GOT3 (cell line): ENCODE measurements at regions not wholly inside any gene's neighbourhood (a gene's known extent, or its start where the extent isn't known, plus 50 kb on each side); places are given as distances from the start of the nearest gene placed in this dataset.

Source experiments
- DNase-seq: peaks from one replicate; lab custom pipeline; 2025; ENCODE audit warnings: mixed read lengths; lab: John Stamatoyannopoulos, UW

DNA sequence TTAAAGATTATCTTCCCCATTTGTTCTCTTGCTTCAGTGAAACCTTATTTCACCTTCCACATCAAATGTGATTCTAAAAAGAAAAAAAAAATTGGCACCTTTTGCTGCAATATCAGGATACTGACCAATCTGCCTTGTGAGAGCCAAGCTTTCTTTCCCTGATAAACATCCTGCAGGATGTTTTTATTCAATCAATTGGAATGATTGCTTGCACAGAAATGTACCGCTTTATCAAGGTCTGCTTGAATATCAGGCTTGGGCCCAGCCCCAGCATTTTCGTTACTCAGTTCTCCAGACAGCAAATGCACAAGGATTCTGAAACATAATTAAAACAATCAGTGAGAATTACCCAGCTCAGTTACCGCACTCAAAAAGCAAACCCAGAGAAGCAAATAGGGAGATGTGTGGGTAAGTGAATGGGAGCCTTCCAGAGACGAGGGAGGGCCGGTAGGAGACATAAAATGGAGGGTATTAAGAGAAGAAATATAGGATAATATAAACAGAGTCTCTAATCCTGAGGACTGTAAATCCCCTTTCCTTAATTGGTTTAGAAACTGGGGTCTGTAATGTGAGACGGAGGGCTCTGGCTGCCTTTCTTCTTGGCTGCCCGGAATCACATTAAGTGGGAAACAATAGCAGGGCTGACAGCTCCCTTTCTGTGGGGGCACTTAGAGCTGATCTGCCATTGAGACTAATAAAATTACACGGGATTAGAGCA, 291.8 kb downstream of the ICOS start:
- DNase-seq, result no peak

DNA sequence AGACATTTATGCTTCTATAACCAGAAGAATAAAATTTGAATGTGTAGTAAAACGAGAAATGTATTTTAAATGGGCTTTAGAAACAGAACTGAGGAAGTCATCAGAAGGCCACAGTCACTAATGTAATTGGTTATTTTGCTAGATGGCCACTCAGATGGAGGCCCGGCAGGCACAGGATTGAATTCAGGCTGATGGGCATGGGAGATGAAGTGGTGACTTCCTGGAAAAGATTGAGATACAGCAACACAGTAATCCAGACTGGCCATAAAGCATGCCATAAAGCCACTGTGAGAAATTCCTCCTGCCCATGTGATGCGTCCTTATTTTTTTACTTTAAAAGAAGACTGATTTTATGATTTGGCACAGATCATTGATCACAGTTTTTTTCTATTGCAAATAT, 297.7 kb downstream of the ICOS start:
- no peak for DNase-seq

DNA sequence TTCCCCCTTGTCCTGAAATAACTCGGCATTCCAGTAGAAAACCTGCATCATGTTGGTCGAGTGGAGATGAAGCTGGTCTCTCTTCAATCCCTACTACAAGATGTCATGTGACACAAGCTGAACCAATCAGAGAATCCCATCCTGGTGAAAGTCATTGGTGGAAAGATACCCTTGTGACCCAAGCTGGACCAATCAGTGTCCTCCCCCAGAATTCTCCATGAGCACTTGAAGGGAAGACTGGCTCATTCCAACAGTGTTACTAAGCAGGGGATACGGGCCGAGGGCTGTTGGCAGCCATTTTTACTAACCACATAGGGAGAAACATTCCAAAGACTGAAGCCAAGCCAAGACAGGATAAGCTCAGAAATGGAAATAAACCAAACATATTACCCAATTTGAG, 298.3 kb downstream of the ICOS start:
- DNase-seq, result no peak

DNA sequence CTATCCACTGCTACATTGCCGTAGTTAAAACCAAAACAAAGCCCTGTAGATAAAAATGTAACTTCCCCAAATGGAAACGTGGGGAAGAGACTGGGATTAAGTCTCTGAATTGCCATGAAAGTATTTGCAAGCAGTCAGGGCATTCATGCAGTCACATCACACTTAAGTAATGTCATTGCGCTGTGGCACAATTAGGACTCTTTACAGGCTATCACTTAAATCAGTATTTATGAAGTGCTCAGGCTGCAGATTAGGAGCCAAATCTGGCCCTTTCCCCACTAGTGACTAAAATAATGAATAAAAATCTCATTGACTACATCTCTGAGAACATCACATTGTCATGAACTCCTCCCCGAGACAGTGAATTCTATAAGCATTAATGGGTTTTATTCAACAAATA, 300.9 kb downstream of the ICOS start:
- DNase-seq, result no peak

DNA sequence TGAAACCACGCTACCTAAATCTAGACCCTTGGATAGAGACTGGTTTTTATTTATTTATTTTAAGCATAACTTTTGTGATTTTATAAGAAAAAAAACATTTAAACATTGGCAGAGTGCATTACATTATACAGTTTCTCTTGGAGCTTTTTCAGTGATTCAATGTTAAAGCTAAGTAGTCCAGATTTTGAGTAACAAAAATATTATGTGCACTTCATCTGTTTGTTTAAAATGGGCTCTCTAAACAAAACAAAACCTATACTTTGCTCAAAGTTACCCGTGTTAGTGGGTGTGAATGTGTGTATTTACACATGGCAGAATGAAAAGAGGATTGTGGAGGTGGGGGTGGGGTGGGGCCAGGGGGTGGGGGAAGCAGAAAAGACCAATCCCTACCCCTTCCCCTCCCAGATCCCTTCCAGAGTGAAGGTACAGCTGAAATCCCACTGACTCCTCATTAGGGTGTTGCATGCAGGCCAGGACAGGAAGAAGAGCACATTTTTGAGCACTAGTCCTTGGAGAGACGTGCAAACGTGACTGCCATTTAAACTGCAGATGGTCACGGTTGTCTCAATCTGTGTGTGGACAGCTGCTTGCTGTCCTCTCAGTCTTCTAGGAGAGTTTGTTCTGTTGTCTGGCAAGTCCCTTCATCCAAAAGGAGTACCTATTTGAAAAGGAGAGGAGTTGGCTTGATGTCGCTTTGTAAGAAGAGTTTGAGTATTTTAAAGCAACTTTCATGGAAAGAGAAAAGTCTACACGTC, 303.0 kb downstream of the ICOS start:
- no peak for DNase-seq

DNA sequence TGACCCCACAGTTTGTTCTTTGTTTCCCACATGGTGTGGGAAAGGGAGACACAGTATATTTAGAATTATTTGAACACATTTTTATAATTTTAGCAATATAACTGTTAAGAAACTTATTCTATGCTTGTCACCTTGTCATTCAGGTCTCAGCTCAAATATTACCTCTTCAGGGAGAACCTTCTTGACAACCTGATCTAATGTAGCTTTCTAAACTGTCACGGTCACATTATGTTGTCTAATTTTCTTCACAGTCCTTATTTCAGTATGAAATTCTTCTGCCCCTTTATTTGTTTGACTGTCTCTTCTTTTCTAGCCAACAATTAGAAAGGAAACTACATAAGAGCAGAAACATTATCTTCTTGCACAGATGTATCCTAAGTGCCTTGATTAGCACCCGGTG, 304.3 kb upstream of the PARD3B start:
- DNase-seq, result no peak

DNA sequence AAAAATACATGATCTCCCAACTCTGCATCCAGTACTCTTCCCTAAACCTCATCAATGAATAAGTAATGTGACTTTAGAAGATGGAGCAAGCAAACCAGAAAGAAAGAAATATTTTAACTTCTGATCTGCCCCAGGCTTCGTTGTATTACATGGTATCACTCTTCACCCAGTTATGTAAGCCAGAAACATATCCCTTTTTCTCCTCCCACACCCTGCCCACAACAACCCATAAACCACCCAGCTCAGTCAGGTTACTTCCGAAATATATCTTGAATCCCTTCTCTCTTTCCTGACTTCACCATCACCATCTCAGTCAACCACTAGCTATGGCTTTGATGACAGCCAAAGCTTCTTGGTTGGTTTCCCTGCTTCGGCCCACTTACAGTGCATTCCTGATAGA, 295.8 kb upstream of the PARD3B start:
- DNase-seq, result no peak

DNA sequence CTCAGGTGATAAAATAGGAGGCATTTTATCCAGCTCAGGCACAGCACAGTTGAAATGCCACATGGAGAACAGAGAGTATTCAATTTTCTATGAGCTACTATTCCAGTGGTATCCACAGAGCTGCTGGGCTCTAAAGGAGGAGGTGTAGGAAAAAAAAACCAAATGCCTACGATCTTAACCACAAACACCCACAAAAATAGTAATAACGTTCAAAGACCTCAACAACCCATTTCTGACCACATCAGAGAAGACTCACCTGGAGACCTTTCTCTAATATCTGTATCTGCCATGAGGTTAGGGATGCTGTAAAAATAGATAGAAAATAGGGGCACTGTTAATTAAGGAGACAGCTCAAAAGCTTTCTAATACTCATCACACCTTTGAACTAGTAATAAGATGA, 294.6 kb upstream of the PARD3B start:
- no peak for DNase-seq

DNA sequence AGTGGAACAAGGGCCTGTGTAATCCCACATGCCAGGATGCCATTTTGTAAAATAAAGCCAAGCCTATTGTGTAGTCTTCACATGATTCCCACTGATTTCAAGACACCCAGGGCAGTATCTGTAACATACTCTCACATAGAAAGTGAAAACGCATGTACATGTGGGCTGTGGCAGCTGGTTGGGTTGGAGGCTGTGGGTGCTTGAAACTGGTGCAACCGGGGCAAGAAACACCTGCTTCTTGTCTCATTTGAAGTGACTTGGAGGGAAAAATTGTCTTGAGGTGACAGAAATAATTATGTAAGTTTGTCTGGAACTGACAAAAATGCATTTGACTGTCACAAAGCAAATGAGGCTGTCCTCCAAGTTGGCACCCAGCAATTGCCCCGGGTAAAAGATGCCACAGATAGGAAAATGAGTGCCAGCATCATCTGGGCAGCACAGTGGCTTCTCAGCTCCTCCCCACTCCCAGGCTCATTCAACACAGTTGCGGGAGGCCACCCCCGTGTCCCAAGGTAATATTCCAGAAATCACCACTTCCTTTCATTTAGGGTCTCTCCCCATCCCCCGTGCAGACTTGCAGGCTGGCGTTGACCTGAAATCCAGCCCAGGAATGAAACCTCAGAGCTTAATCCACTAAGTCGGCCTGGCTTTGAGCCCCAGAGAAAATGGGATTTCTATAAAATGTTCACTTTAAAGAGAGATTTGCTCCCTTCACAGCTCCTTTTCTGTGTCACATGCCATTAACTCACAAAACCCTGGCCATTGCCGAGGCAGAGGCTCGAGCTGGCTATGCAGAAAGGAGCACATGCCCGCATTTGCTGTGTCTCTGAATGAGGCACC, 293.9 kb upstream of the PARD3B start:
- no peak for DNase-seq

DNA sequence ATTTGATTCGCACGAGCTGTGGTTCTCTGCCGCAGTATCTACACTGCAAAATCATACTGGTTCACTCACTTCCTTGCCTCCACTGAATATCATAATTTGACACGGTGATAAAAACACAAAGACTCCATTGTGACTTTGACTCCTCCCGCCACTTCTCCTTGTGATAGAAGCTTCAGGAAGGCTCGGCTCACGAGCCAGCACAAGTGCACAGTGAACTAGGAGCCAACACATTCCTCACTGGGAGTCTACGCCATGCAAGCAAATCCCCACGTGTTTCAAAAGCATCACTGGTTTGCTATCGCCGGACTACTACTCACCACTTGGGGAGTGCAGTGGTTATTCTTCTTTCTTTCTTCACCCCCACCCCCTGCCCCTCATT, 293.3 kb upstream of the PARD3B start:
- no peak for DNase-seq

DNA sequence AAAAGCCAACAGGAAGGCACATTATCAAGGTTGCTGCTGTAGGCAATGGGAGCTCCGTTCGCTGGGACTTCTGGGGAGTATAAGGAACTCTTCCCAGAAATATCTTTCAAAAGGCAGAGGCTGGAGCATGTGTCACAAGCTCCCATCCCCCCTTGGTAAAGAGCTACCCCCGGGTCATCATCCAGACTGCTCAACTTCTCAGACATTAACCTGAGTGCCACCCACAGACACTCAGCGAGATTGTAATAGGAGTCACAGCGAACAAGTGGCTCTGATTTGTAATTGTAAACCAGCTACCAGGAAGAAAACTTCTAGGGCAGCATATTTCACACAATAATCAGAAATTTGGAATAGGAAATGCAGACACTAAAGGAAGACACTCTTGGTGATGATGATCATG, 290.2 kb upstream of the PARD3B start:
- no peak for DNase-seq

DNA sequence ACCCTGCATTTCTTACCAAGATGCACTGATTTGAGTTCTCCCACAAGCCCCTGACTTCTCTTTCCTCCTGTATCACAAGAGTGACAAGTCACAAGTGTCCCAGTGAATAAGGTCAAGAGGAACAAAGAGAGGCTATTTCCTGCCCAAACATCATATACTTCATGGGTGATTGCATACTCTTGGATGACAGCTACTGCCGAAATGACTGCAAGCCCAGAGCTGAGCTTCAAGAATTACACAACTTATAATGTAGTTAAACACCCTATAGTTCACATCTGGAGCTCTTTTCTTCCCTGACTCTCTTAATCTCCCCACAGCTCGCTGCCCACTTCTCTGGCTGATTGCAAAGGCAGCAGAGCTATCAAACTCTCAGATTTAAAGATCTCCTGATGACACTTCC, 289.7 kb upstream of the PARD3B start:
- DNase-seq, result no peak

DNA sequence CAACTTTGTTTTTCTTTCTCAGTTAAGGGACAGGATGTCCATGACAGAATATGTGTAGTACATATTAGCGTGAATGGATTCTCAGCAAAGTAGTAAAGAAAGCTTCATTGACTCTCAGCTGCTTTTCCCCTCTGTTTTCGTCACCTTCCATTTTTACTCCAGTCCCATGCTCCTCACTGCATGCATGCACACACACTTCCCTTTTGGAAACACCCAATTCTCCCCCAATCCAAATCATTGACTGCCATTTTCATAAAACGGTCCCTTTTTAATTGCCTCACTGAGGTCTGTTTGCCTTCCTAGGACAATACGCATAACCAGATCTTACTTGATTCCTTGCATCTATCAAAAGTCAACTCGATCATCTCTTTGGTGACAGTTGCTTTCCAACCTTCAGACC, 287.5 kb upstream of the PARD3B start:
- DNase-seq, result no peak

DNA sequence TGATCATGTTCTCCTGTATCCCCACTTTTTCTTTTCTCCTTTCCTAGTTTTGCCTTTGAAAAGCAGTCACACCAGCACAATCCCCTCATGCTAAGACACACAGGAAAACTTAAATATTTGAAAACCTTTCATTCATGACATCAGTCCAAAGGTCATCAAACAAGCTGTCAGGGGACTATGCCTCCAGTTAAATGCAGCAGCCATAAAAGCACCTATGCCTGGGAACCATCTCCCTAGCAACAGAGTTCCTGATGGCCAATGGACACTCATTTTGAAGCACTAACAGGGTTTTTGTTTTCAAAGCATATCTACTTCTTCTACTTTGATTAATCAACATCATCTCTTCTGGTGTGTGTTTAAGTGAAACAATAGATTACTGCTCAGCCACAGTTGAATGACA, 286.4 kb upstream of the PARD3B start:
- no peak for DNase-seq

DNA sequence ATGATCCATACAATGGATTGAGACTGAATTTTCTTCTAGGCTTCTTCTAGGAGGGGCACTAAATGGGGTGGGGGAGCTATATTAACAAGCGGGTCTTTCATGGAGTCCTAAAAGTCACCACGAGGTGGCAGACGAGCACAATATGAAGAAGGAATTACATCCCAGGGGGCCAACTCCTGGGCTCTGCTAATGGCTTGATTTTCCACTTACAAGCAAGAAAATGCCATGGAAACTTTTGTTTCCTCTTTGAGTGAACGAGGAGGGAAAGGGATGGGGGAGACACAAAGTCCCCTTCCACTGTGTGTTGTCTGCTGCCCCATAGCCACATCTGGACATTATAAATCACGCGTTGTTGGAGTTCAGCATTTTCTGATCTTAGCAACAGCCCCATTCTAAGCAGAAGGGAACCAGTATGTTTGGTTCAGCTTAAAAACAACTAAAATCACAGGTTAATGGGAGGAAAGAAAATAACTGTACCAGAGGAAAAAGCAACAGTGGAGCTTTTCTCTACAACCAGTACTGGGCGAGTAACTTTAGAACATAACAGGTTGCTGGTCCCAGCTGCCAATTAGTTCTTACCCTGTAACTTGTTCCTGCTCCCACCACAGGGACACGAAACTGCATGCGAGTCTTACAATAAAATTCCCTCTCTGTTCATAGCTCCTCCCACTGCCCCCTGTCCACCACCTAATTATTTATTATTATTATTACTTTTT, 285.0 kb upstream of the PARD3B start:
- DNase-seq, result peak; percentile 20

DNA sequence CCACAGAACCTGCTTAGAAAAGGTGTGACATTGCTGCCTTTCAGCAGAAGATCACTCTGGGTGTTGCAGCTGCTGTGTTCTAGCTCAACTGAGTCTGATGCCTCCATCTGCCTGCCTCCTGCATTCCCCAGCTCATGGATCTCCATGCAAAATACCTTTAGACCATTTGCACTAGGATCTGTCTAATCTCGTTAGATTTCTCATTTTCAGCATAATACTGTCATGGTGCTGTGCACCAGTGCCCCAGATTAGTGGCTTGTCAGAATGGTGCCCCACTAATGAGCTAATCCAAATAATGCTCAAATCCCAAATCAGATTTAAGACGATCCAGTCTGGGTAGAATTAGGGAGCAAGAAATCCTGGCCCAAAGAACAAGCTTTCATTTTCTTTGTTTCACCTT, 284.4 kb upstream of the PARD3B start:
- no peak for DNase-seq

DNA sequence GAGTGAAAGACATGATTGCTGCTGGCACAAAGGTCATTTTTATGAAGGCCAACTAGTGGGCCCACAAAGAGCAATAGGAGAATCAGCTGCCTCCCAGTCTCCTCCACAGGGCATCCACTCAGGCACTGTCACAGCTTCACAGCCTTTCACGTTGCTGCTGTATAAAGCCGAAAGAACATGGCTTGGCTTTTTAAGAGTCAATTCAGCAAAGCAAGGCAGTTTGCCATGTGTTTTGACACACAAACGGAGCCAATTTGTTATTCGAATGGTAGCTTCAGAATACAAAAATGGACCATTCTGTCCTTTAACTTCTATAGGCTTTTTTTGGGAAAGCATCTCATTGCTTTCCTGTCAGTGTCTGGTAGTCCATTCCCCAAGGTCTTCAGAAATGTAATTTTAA, 283.4 kb upstream of the PARD3B start:
- DNase-seq, result no peak

DNA sequence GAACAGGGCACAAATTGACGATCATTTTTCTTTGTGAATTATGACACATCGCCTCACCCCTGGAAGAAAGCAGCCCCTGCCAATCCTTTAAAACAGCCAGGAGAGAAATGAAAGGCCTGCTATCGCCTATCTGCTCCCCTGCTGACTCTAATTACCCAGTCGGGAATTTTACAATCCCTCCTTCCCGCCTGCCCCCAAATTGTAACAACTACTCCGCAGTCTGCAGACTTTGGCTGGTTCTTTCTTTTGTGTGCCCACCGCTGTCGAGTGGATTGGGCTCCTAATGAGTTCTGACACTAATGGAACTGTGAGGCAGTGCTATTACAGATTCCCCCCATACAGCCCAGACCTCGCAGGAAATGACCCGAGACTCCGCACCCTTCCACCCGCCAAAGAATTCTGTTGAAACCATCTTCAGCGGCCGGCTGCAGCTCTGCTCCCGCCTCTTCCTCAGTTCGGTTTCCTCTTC, 281.2 kb upstream of the PARD3B start:
- DNase-seq, result no peak

DNA sequence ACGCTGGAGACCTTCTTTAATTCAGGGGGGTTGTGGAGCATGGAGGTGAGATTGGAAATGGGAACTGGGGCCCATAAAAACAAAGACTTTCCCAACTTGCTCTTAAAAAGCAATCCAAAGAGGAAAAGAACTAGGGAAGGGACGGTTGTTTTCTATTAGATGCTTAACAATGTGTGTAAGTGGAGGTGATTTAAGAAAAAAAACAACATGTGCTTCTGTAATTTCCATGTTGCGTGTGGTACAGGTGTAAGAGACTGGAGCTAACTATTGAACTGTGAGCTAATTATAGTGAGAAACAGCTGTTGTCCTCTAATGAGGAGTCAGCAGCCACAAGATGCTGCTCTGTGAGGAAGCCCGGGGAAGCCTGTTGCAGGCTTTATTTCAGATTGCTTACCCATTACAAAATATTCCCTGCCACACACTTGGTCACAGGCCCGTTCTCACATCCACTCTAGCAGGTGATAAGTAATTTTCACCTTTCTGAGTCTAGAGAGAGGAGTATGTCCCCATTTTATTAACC, 280.6 kb upstream of the PARD3B start:
- no peak for DNase-seq

DNA sequence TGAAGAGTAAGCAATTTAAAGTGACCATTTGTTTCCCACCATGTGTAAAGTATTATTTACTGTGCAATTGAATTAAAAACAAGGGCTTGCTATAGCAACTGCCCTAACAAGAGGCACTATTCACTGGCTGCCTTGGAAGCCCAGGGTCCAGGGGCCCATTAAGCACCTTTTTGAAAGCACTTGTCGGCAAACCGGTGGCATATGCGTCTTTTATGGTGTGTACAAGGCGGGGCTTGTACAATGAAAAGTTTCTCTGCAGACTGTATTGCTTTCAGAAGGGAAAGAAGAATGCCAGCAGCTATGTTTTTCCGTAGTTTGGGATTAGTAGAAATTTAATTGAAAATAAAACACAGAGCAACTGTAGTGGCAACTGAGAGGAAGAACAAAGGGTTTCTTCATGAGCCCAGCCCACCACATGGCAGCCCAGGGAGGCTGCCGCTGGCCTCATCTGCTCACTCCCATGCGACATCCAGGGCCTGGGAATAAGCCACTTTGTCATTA, 279.5 kb upstream of the PARD3B start:
- no peak for DNase-seq

DNA sequence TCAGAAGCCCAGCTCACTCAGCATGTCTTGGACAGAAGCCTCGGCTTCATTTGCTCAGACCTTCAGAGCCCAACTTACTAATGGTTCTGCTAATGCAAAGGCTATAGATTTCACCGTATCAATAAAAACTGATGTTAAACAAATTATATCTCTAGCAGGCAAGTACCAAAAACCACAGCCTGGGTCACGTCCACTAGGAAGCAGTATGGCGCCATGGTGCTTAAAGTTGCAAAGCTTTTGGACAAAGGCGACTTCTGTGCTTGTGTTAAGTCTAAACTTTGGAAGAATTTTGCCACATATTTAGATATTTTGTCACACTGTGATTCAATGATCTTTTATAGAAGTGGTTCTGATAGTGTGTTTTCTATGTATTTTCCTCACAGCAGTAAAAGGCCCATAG, 276.8 kb upstream of the PARD3B start:
- DNase-seq, result no peak

DNA sequence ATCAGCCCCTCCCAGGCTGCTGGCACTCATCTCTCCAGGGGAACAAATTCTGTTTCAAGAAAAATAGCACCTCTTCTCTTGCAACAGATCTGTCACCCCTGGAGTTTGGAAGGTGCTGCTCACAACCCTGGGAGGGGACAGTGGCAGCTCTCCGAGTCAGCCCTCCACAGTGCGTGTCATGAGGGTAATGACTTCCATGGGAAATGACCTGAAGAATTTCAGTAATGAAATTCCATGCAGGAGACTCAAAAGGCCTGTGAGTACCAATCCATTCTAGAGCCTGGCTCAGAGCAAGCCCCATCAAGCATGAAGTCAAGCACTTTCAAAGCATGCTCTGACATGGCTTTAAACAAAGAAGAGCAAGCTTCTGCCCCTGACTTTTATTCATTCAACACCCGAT, 276.3 kb upstream of the PARD3B start:
- no peak for DNase-seq
